Activated B cell treated with CpG ODN at 0.5 μM for 24 hours (primary cell): ENCODE measurements at regions not wholly inside any gene's neighbourhood (a gene's known extent, or its start where the extent isn't known, plus 50 kb on each side); places are given as distances from the start of the nearest gene placed in this dataset.
"Not testable (repeated sequence)": the region's sequence is repeated elsewhere in the genome, so short reads cannot be mapped to it uniquely, and the experiment has no call there.

Experiments used
- ATAC-seq: fragments of 200-7000 bp; cut with Tn5 transposase; one replicate; pipeline ENCODE4 v1.10.0; 2021; ENCODE audit warnings: low read depth, mild to moderate bottlenecking, moderate library complexity
- CTCF ChIA-PET: fragments of 350-600 bp; sonication (Branson Sonifier 250); formaldehyde crosslinking; loops from one replicate; lab custom pipeline; 2021; ENCODE audit warnings: antibody characterized with exemption; lab: Charles Lee
- POLR2A ChIA-PET: fragments of 350-600 bp; sonication (Branson Sonifier 250); formaldehyde crosslinking; loops from one replicate; lab custom pipeline; 2021; ENCODE audit warnings: antibody characterized with exemption; lab: Charles Lee
- DNase-seq: peaks from one replicate; pipeline ENCODE4 v3.0.0; 2022
- H3K27ac Mint-ChIP-seq: one replicate; pipeline ENCODE4 v1.8.0; 2020; ENCODE audit warnings: mixed read lengths
- H3K27me3 Mint-ChIP-seq: one replicate; pipeline ENCODE4 v1.8.0; 2021; ENCODE audit warnings: mixed read lengths
- H3K36me3 Mint-ChIP-seq: one replicate; pipeline ENCODE4 v1.8.0; 2021; ENCODE audit warnings: low read depth, mixed read lengths
- H3K4me1 Mint-ChIP-seq: one replicate; pipeline ENCODE4 v1.8.0; 2021; ENCODE audit warnings: mixed read lengths
- H3K4me3 Mint-ChIP-seq: one replicate; pipeline ENCODE4 v1.8.0; 2020; ENCODE audit warnings: mild to moderate bottlenecking, mixed read lengths
- H3K9me3 Mint-ChIP-seq: one replicate; pipeline ENCODE4 v1.8.0; 2020; ENCODE audit warnings: mixed read lengths
- CTCF ChIP-seq: fragments of 200-600 bp; IDR thresholded peaks from one replicate; pipeline ENCODE4 v1.8.0; 2022; ENCODE audit warnings: antibody characterized with exemption, mild to moderate bottlenecking
- intact Hi-C: fragments of 100-400 bp; cut with micrococcal nuclease; formaldehyde crosslinking; loops from one replicate; pipeline ENCODE4 v1.15.1; 2024

DNA sequence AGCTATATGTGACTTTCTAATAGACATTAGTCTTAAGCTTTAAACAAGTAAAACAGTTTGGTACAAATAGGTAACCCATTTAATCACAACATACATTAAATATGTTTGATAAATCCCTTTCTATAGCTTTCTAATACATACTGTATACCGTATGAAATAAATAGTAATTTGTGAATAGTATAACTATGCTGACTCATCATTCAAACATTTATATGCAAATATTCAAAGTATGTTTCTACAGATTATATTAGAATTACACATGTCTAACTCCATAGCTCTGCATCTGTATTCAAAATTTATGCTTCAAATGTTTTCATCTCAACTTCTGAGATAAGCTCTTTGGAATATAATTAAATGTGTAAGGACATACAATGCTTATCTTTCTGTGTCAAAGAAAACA, 142.7 kb upstream of the ZNF804A start:
- H3K27me3 Mint-ChIP-seq: no peaks in the 10 kb centered on the region
- no peak overlapping the region for H3K27ac Mint-ChIP-seq
- H3K9me3 Mint-ChIP-seq: no peaks in the 10 kb centered on the region
- ChIA-PET CTCF (no interaction called here), POLR2A (no interaction called here)
- no peak for TF ChIP-seq CTCF
- H3K4me3 Mint-ChIP-seq: no peak overlapping the region
- intact Hi-C loops: no loop called here
- ATAC-seq (no peak), DNase-seq (no peak)
- no peaks in the 10 kb centered on the region for H3K36me3 Mint-ChIP-seq
- H3K4me1 Mint-ChIP-seq: no peaks in the 10 kb centered on the region

DNA sequence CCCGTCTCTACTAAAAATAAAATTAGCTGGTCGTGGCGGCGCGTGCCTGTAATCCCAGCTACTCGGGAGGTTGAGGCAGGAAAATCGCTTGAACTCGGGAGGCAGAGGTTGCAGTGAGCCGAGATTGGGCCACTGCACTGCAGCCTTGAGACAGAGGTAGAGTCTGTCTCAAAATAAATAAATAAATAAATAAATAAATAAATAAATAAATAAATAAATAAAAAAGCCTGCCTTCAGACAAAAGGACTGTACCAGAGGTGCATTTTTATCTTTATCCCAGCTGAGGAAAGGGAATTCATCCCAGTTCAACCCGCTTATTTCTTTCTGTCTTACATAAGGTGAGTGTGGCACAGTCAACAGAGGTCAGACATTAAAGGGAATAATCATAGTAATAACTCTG, 141.6 kb upstream of the ZNF804A start:
- DNase-seq, H3K9me3 Mint-ChIP-seq, H3K4me3 Mint-ChIP-seq, H3K27ac Mint-ChIP-seq, POLR2A ChIA-PET, ATAC-seq, H3K27me3 Mint-ChIP-seq, H3K36me3 Mint-ChIP-seq, H3K4me1 Mint-ChIP-seq, CTCF ChIA-PET, intact Hi-C loops: not testable (repeated sequence)

GRCh38 chr2:184463102-184463865, 135.0 kb upstream of the ZNF804A start:
- Mint-ChIP-seq H3K4me1 (no peaks in the 10 kb centered on the region), H3K27ac (no peak overlapping the region), H3K36me3 (no peaks in the 10 kb centered on the region), H3K4me3 (no peak overlapping the region), H3K9me3 (no peaks in the 10 kb centered on the region), H3K27me3 (no peaks in the 10 kb centered on the region)
- ChIA-PET CTCF (no interaction called here), POLR2A (no interaction called here)
- ATAC-seq (no peak), DNase-seq (no peak)
- no peak for TF ChIP-seq CTCF
- intact Hi-C loops: no loop called here

DNA sequence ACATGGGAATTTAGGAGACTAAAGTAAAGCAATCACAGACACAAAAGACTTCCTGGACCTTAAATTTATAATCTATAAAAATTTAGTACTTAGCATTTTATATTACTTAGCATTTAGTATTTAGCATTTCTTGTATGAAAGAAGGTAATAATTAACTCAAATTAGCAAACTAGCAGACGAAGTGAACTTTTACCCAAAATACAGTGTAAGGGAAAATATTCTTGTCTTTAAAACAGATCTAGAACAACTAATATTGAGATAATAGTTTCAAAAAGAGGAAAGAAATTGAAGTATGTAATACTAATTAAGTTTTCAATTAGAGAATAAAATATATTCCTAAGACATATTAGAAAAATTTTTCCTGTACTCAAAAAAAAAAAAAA, 134.5 kb upstream of the ZNF804A start:
- Mint-ChIP-seq H3K27ac (no peak overlapping the region), H3K27me3 (no peaks in the 10 kb centered on the region), H3K4me1 (no peaks in the 10 kb centered on the region), H3K9me3 (no peaks in the 10 kb centered on the region), H3K36me3 (no peaks in the 10 kb centered on the region), H3K4me3 (no peak overlapping the region)
- no peak for TF ChIP-seq CTCF
- intact Hi-C loops: no loop called here
- no peak for ATAC-seq
- CTCF ChIA-PET: no interaction called here
- POLR2A ChIA-PET: no interaction called here
- no peak for DNase-seq

DNA sequence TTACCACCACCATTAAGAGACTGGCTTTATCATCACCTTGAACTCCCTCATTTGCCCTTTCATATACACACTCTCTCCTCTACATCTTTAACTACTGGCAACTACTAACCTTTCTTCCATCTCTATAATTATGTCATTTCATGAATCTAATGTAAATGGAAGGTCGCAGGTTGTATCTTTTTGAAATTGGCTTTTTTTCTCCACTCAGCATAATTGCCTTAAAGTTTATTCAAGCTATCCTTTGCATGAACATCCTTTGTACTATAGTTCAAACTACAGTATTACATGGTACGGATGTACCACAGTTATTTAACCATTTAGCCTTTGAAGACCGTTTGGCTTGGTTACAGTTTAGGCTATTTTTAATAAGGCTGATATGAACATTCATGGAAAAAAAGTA, 129.5 kb upstream of the ZNF804A start:
- no peak for ATAC-seq
- Mint-ChIP-seq H3K27ac (no peak overlapping the region), H3K9me3 (peaks cover 2% of the 10 kb centered on the region), H3K27me3 (no peaks in the 10 kb centered on the region), H3K36me3 (no peaks in the 10 kb centered on the region), H3K4me3 (no peak overlapping the region), H3K4me1 (no peaks in the 10 kb centered on the region)
- POLR2A ChIA-PET: no interaction called here
- intact Hi-C loops: no loop called here
- TF ChIP-seq CTCF: no peak
- CTCF ChIA-PET: no interaction called here
- no peak for DNase-seq

DNA sequence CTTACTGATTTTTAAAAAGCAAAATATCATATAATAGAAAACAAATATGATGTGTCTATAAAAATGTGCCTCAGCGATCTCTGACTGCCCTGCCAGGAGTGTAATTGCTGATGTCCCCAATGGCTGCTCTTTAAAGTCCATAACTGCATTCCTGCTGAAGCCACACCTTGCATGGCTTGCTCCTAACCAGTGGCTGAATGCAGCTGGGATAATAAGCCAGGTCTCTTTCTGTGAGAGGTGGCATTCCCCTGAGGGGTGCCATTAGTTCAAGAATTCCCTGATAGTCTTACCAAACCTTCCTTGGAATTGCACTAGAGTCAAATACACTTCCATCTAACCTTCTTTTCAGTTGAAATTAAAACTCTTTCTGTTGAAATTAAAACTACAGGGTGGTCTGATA, 125.8 kb upstream of the ZNF804A start:
- no peaks in the 10 kb centered on the region for H3K4me1 Mint-ChIP-seq
- no peaks in the 10 kb centered on the region for H3K27me3 Mint-ChIP-seq
- peaks cover 2% of the 10 kb centered on the region for H3K9me3 Mint-ChIP-seq
- no peak overlapping the region for H3K27ac Mint-ChIP-seq
- no peak overlapping the region for H3K4me3 Mint-ChIP-seq
- intact Hi-C loops: no loop called here
- no peak for TF ChIP-seq CTCF
- ATAC-seq (no peak), DNase-seq (no peak)
- POLR2A ChIA-PET: no interaction called here
- CTCF ChIA-PET: no interaction called here
- H3K36me3 Mint-ChIP-seq: no peaks in the 10 kb centered on the region
